Activated CD8-positive, alpha-beta T cell treated with anti-CD3 and anti-CD28 coated beads for 36 hours (primary cell): ENCODE measurements at regions not wholly inside any gene's neighbourhood (a gene's known extent, or its start where the extent isn't known, plus 50 kb on each side); places are given as distances from the start of the nearest gene placed in this dataset.

Source experiments
- ATAC-seq: fragments of 200-7000 bp; cut with Tn5 transposase; one replicate; pipeline ENCODE4 v1.10.0; 2021; ENCODE audit warnings: mild to moderate bottlenecking, moderate library complexity
- CTCF ChIA-PET: fragments of 350-600 bp; sonication (Branson Sonifier 250); formaldehyde crosslinking; loops from one replicate; lab custom pipeline; 2021; ENCODE audit warnings: antibody characterized with exemption; lab: Charles Lee
- POLR2A ChIA-PET: fragments of 350-600 bp; sonication (Branson Sonifier 250); formaldehyde crosslinking; loops from one replicate; lab custom pipeline; 2021; ENCODE audit warnings: antibody characterized with exemption; lab: Charles Lee
- DNase-seq: peaks from one replicate; pipeline ENCODE4 v3.0.0-alpha.2; 2020
- H3K27ac Mint-ChIP-seq: one replicate; pipeline ENCODE4 v1.8.0; 2021; ENCODE audit warnings: mild to moderate bottlenecking, mixed read lengths
- H3K27me3 Mint-ChIP-seq: one replicate; pipeline ENCODE4 v1.8.0; 2021; ENCODE audit warnings: mixed read lengths
- H3K36me3 Mint-ChIP-seq: one replicate; pipeline ENCODE4 v1.8.0; 2021; ENCODE audit warnings: low read depth, mixed read lengths
- H3K4me1 Mint-ChIP-seq: one replicate; pipeline ENCODE4 v1.8.0; 2021; ENCODE audit warnings: low read depth, mixed read lengths
- H3K4me3 Mint-ChIP-seq: one replicate; pipeline ENCODE4 v1.8.0; 2021; ENCODE audit warnings: mild to moderate bottlenecking, moderate library complexity, mixed read lengths
- H3K9me3 Mint-ChIP-seq: one replicate; pipeline ENCODE4 v1.8.0; 2021; ENCODE audit warnings: mixed read lengths
- intact Hi-C: fragments of 100-400 bp; cut with micrococcal nuclease; formaldehyde crosslinking; loops from one replicate; pipeline ENCODE4 v1.10.0; 2022
- TF ChIP-seq, protein P1 (sequence below): fragments of 200-600 bp; IDR thresholded peaks from one replicate; pipeline ENCODE4 v1.8.0; 2022; ENCODE audit warnings: antibody characterized with exemption, mild to moderate bottlenecking

DNA sequence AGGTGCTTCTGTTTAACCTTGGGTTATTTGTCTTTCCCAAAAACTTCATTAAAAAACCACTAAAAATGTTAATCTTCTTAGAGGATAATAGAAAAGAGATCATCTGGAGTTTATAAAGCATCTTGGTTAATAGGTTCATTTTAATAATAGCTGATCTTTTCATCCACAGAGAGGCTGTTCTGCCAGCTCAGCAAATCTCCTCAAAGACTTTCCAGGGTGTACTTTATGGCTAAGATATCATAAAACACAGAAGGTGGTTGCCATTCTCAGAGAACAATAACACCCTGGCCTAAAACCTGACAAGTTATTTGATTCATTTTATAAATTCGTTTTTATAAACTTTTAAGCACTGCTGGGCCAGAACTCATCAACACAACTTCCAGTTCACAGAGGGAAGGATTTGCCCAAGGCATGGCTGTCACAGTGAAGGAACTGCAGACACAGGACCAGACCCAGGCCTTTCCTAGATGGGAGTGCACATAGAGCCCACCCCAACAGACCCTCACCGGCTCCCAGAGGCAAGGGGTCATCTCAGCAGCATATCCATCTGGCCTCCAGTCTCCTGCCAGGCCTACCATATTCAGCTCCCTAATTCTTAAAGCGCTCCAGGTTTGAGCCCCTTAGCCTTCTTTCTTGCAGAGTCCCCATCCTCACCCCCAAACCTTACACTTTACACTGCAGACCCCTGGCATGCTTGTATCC, 203.4 kb upstream of the RAB6C start:
- DNase-seq (no peak), ATAC-seq (no peak)
- Mint-ChIP-seq H3K36me3 (no peaks in the 10 kb centered on the region), H3K4me3 (no peak overlapping the region), H3K27me3 (peaks cover 2% of the 10 kb centered on the region), H3K27ac (no peak overlapping the region), H3K9me3 (peaks cover 4% of the 10 kb centered on the region), H3K4me1 (no peaks in the 10 kb centered on the region)
- POLR2A ChIA-PET = interaction anchor here (0.6 kb wide), 1 partner anchor 1243 kb away, joined by 3 read pairs; no protein-coding TSS in a partner anchor
- intact Hi-C loops = no loop called here
- TF ChIP-seq, protein P1, sequence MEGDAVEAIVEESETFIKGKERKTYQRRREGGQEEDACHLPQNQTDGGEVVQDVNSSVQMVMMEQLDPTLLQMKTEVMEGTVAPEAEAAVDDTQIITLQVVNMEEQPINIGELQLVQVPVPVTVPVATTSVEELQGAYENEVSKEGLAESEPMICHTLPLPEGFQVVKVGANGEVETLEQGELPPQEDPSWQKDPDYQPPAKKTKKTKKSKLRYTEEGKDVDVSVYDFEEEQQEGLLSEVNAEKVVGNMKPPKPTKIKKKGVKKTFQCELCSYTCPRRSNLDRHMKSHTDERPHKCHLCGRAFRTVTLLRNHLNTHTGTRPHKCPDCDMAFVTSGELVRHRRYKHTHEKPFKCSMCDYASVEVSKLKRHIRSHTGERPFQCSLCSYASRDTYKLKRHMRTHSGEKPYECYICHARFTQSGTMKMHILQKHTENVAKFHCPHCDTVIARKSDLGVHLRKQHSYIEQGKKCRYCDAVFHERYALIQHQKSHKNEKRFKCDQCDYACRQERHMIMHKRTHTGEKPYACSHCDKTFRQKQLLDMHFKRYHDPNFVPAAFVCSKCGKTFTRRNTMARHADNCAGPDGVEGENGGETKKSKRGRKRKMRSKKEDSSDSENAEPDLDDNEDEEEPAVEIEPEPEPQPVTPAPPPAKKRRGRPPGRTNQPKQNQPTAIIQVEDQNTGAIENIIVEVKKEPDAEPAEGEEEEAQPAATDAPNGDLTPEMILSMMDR = no peak
- CTCF ChIA-PET = no interaction called here

- TF ChIP-seq, protein P1 = no peak
- H3K27ac Mint-ChIP-seq = no peak overlapping the region
- no peak for ATAC-seq
- no peaks in the 10 kb centered on the region for H3K36me3 Mint-ChIP-seq
- CTCF ChIA-PET = no interaction called here
- POLR2A ChIA-PET = no interaction called here
- no peak overlapping the region for H3K4me3 Mint-ChIP-seq
- H3K9me3 Mint-ChIP-seq = peaks cover 3% of the 10 kb centered on the region
- intact Hi-C loops = no loop called here
- no peak for DNase-seq
- no peaks in the 10 kb centered on the region for H3K4me1 Mint-ChIP-seq
- peaks cover 2% of the 10 kb centered on the region for H3K27me3 Mint-ChIP-seq
Measured at GRCh38 chr2:129777146-129777545, 202.3 kb upstream of the RAB6C start.

- H3K4me3 Mint-ChIP-seq = no peak overlapping the region
- ChIA-PET CTCF (no interaction called here), POLR2A (no interaction called here)
- no peaks in the 10 kb centered on the region for H3K36me3 Mint-ChIP-seq
- TF ChIP-seq, protein P1 = no peak
- ATAC-seq (no peak), DNase-seq (no peak)
- intact Hi-C loops = no loop called here
- no peaks in the 10 kb centered on the region for H3K4me1 Mint-ChIP-seq
- peaks cover 2% of the 10 kb centered on the region for H3K27me3 Mint-ChIP-seq
- H3K9me3 Mint-ChIP-seq = no peaks in the 10 kb centered on the region
- no peak overlapping the region for H3K27ac Mint-ChIP-seq
Measured at GRCh38 chr2:129777762-129778583, 201.5 kb upstream of the RAB6C start.

- POLR2A ChIA-PET = no interaction called here
- H3K27me3 Mint-ChIP-seq = peaks cover 2% of the 10 kb centered on the region
- DNase-seq (no peak), ATAC-seq (no peak)
- H3K36me3 Mint-ChIP-seq = no peaks in the 10 kb centered on the region
- H3K4me3 Mint-ChIP-seq = no peak overlapping the region
- H3K27ac Mint-ChIP-seq = no peak overlapping the region
- CTCF ChIA-PET = no interaction called here
- H3K4me1 Mint-ChIP-seq = no peaks in the 10 kb centered on the region
- H3K9me3 Mint-ChIP-seq = no peaks in the 10 kb centered on the region
- TF ChIP-seq, protein P1 = no peak
- intact Hi-C loops = no loop called here
Measured at GRCh38 chr2:129778584-129778877, 200.9 kb upstream of the RAB6C start.

DNA sequence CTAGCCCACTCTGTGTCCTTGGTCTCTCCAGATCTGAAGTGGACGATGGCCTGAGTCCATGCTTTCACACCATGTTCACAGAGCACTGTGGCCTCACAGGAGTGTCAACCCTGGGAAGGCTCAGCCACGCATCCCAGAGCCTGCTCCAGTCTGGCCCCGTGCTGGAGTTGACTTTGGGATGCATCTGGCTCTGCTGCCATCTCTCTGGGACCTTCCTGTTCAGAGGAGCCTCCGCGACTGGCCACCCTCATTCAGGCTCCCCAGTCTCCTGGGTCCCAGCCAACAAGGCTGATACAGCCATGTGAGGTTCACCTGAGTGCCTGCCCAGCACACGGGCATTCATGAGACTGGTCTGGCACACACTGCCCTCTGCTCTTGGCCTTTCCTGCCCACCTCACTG, 199.7 kb upstream of the RAB6C start:
- TF ChIP-seq, protein P1 = no peak
- H3K4me1 Mint-ChIP-seq = no peaks in the 10 kb centered on the region
- H3K27me3 Mint-ChIP-seq = peaks cover 2% of the 10 kb centered on the region
- H3K4me3 Mint-ChIP-seq = no peak overlapping the region
- ChIA-PET POLR2A (no interaction called here), CTCF (no interaction called here)
- no peak overlapping the region for H3K27ac Mint-ChIP-seq
- intact Hi-C loops = no loop called here
- no peaks in the 10 kb centered on the region for H3K36me3 Mint-ChIP-seq
- no peak for ATAC-seq
- H3K9me3 Mint-ChIP-seq = no peaks in the 10 kb centered on the region
- DNase-seq = no peak
